GM23248 (cell line): ENCODE measurements at regions not wholly inside any gene's neighbourhood (a gene's known extent, or its start where the extent isn't known, plus 50 kb on each side); places are given as distances from the start of the nearest gene placed in this dataset.
A peak's percentile ranks its signal among the peaks of the same experiment; 100 is the strongest.

Source experiments
- DNase-seq: peaks from one replicate; pipeline ENCODE4 v3.0.0-alpha.2; 2015
- H2AFZ ChIP-seq: fragments of 200-600 bp; sonication (generic); 2 replicates; pipeline ENCODE4 v1.6.1; 2016; ENCODE audit warnings: antibody characterized with exemption
- H3F3A ChIP-seq: fragments of 200-600 bp; sonication (generic); 2 replicates; pipeline ENCODE4 v1.6.1; 2016; ENCODE audit warnings: mild to moderate bottlenecking, antibody characterized with exemption, mixed run types; ENCODE audit not compliant: insufficient read depth
- H3K27ac ChIP-seq: fragments of 200-600 bp; sonication (generic); 2 replicates; pipeline ENCODE4 v1.5.1; 2016; ENCODE audit warnings: mild to moderate bottlenecking
- H3K27me3 ChIP-seq: fragments of 200-600 bp; sonication (generic); replicated peaks from 2 replicates; pipeline ENCODE4 v1.6.1; 2016; ENCODE audit warnings: mild to moderate bottlenecking; ENCODE audit not compliant: insufficient read depth
- H3K36me3 ChIP-seq: fragments of 200-600 bp; sonication (generic); 2 replicates; pipeline ENCODE4 v1.6.1; 2016; ENCODE audit warnings: low read depth, mild to moderate bottlenecking
- H3K4me1 ChIP-seq: fragments of 200-600 bp; sonication (generic); 2 replicates; pipeline ENCODE4 v1.6.1; 2016; ENCODE audit warnings: mild to moderate bottlenecking; ENCODE audit not compliant: insufficient read depth
- H3K4me2 ChIP-seq: fragments of 200-600 bp; sonication (generic); one replicate; pipeline ENCODE4 v1.6.1; 2016; ENCODE audit warnings: mild to moderate bottlenecking; ENCODE audit not compliant: unreplicated experiment
- H3K4me3 ChIP-seq: fragments of 200-600 bp; sonication (generic); 2 replicates; pipeline ENCODE4 v1.5.1; 2016; ENCODE audit warnings: mild to moderate bottlenecking
- H3K79me2 ChIP-seq: fragments of 200-600 bp; sonication (generic); 2 replicates; pipeline ENCODE4 v1.6.1; 2016; ENCODE audit warnings: mild to moderate bottlenecking; ENCODE audit not compliant: insufficient read depth
- H3K9ac ChIP-seq: fragments of 200-600 bp; sonication (generic); 2 replicates; pipeline ENCODE4 v1.6.1; 2016; ENCODE audit warnings: mild to moderate bottlenecking
- H3K9me2 ChIP-seq: fragments of 200-600 bp; sonication (generic); 2 replicates; pipeline ENCODE4 v1.6.1; 2016; ENCODE audit warnings: mixed run types, mild to moderate bottlenecking, moderate library complexity; ENCODE audit not compliant: insufficient read depth
- H3K9me3 ChIP-seq: fragments of 200-600 bp; sonication (generic); one replicate; pipeline ENCODE4 v1.6.1; 2017; ENCODE audit warnings: low read depth
- H4K20me1 ChIP-seq: fragments of 200-600 bp; sonication (generic); 2 replicates; pipeline ENCODE4 v1.6.0; 2016; ENCODE audit not compliant: insufficient read depth
- EZH2 ChIP-seq: fragments of 200-600 bp; sonication (generic); IDR thresholded peaks from 2 replicates; pipeline ENCODE4 v1.6.1; 2018; ENCODE audit warnings: antibody characterized with exemption, mild to moderate bottlenecking; ENCODE audit not compliant: insufficient read depth, poor library complexity, severe bottlenecking
- EZH2phosphoT487 ChIP-seq: fragments of 200-600 bp; sonication (generic); IDR thresholded peaks from 2 replicates; pipeline ENCODE4 v1.6.1; 2018; ENCODE audit warnings: antibody characterized with exemption, moderate library complexity, mild to moderate bottlenecking, low read depth; ENCODE audit not compliant: insufficient read depth
- WGBS, 2 experiments: methylation state at CpG; one replicate each; pipeline ENCODE4 v1.1.6; 2015 to 2017; ENCODE audit warnings: low lambda C conversion rate in 2 of 2, low coverage in 1 of 2; ENCODE audit errors: missing lambda C conversion rate in 2 of 2; 5-methylcytosine and 5-hydroxymethylcytosine counted together
- in situ Hi-C: fragments of 300-500 bp; cut with MboI; formaldehyde crosslinking; loops from 2 replicates; pipeline ENCODE4 v1.15.0; 2020

GRCh38 chr5:107135391-107135790, 535.3 kb downstream of the EFNA5 start:
- no peaks in the 10 kb centered on the region for H3F3A ChIP-seq
- no peak overlapping the region for H2AFZ ChIP-seq
- H3K27me3 ChIP-seq, result no peaks in the 10 kb centered on the region
- H3K27ac ChIP-seq, result no peak overlapping the region
- H3K36me3 ChIP-seq, result no peaks in the 10 kb centered on the region
- WGBS, 2 experiments, result 7 to 9% methylated on average over 2 of the region's 2 CpGs
- H3K79me2 ChIP-seq, result no peaks in the 10 kb centered on the region
- no peak for TF ChIP-seq EZH2phosphoT487
- no peak for TF ChIP-seq EZH2
- in situ Hi-C loops, result no loop called here
- H3K4me1 ChIP-seq, result no peaks in the 10 kb centered on the region
- DNase-seq, result peak; percentile 20
- H4K20me1 ChIP-seq, result no peaks in the 10 kb centered on the region
- H3K4me3 ChIP-seq, result no peak overlapping the region
- no peak overlapping the region for H3K4me2 ChIP-seq
- H3K9ac ChIP-seq, result no peak overlapping the region
- no peaks in the 10 kb centered on the region for H3K9me3 ChIP-seq
- no peaks in the 10 kb centered on the region for H3K9me2 ChIP-seq

- Histone ChIP-seq H3K9ac (no peak overlapping the region), H3K27ac (no peak overlapping the region), H3K9me3 (no peaks in the 10 kb centered on the region), H4K20me1 (no peaks in the 10 kb centered on the region), H3K4me1 (no peaks in the 10 kb centered on the region), H3K36me3 (no peaks in the 10 kb centered on the region), H2AFZ (no peak overlapping the region), H3K79me2 (no peaks in the 10 kb centered on the region), H3K4me2 (no peak overlapping the region), H3K9me2 (no peaks in the 10 kb centered on the region), H3K27me3 (no peaks in the 10 kb centered on the region), H3K4me3 (no peak overlapping the region), H3F3A (no peaks in the 10 kb centered on the region)
- 26 to 36% methylated on average over 2 of the region's 2 CpGs for WGBS, 2 experiments
- TF ChIP-seq EZH2 (no peak), EZH2phosphoT487 (no peak)
- in situ Hi-C loops, result no loop called here
- no peak for DNase-seq
Measured at GRCh38 chr5:107134931-107135330, 535.8 kb downstream of the EFNA5 start.

- no peak overlapping the region for H3K9ac ChIP-seq
- H3K36me3 ChIP-seq, result no peaks in the 10 kb centered on the region
- H2AFZ ChIP-seq, result no peak overlapping the region
- in situ Hi-C loops, result no loop called here
- H3K9me2 ChIP-seq, result no peaks in the 10 kb centered on the region
- H3K9me3 ChIP-seq, result no peaks in the 10 kb centered on the region
- H3K4me2 ChIP-seq, result no peak overlapping the region
- H3K4me3 ChIP-seq, result no peak overlapping the region
- no peak for DNase-seq
- no peaks in the 10 kb centered on the region for H3F3A ChIP-seq
- no peaks in the 10 kb centered on the region for H4K20me1 ChIP-seq
- WGBS, 2 experiments, result 2 to 3% methylated on average over 1 of the region's 1 CpG
- TF ChIP-seq EZH2phosphoT487 (no peak), EZH2 (no peak)
- H3K4me1 ChIP-seq, result no peaks in the 10 kb centered on the region
- no peaks in the 10 kb centered on the region for H3K27me3 ChIP-seq
- H3K27ac ChIP-seq, result no peak overlapping the region
- H3K79me2 ChIP-seq, result no peaks in the 10 kb centered on the region
Measured at GRCh38 chr5:107129051-107129450, 541.7 kb downstream of the EFNA5 start.

GRCh38 chr5:107127878-107128277, 542.9 kb downstream of the EFNA5 start:
- Histone ChIP-seq H3K79me2 (no peaks in the 10 kb centered on the region), H3K4me1 (no peaks in the 10 kb centered on the region), H4K20me1 (no peaks in the 10 kb centered on the region), H3K27ac (no peak overlapping the region), H3K4me3 (no peak overlapping the region), H3K36me3 (no peaks in the 10 kb centered on the region), H3K9ac (no peak overlapping the region), H3F3A (no peaks in the 10 kb centered on the region), H3K9me2 (no peaks in the 10 kb centered on the region), H3K27me3 (no peaks in the 10 kb centered on the region), H3K4me2 (no peak overlapping the region), H3K9me3 (no peaks in the 10 kb centered on the region), H2AFZ (no peak overlapping the region)
- TF ChIP-seq EZH2, result no peak
- TF ChIP-seq EZH2phosphoT487, result no peak
- 30 to 33% methylated on average over 1 of the region's 1 CpG for WGBS, 2 experiments
- in situ Hi-C loops, result no loop called here
- DNase-seq, result no peak

GRCh38 chr5:107126341-107126740, 544.4 kb downstream of the EFNA5 start:
- no peak for DNase-seq
- Histone ChIP-seq H3F3A (no peaks in the 10 kb centered on the region), H3K36me3 (no peaks in the 10 kb centered on the region), H3K9me3 (no peaks in the 10 kb centered on the region), H3K27me3 (no peaks in the 10 kb centered on the region), H3K9ac (no peak overlapping the region), H3K9me2 (no peaks in the 10 kb centered on the region), H3K79me2 (no peaks in the 10 kb centered on the region), H3K4me3 (no peak overlapping the region), H3K4me2 (no peak overlapping the region), H2AFZ (no peak overlapping the region), H4K20me1 (no peaks in the 10 kb centered on the region), H3K27ac (no peak overlapping the region), H3K4me1 (no peaks in the 10 kb centered on the region)
- in situ Hi-C loops, result no loop called here
- WGBS, 2 experiments, result 54 to 63% methylated on average over 3 of the region's 3 CpGs
- TF ChIP-seq EZH2phosphoT487 (no peak), EZH2 (no peak)
